IMR-90 (cell line): ENCODE measurements at regions not wholly inside any gene's neighbourhood (a gene's known extent, or its start where the extent isn't known, plus 50 kb on each side); places are given as distances from the start of the nearest gene placed in this dataset.

Experiments
- ATAC-seq: fragments of 200-7000 bp; cut with Tn5 transposase; 2 replicates; pipeline ENCODE4 v1.9.1; 2020; ENCODE audit warnings: low read depth, mild to moderate bottlenecking, moderate library complexity
- BruUV-seq: library from RNA; stranded (reverse); fragments of 400-500 nt; replicated peaks from 2 replicates; lab custom pipeline; 2021; lab: Mats Ljungman, UMichigan
- CTCF ChIA-PET: fragments of 300-600 bp; formaldehyde crosslinking; extraction: SDS; loops from one replicate; lab custom pipeline; 2021; ENCODE audit warnings: antibody characterized with exemption; lab: Yijun Ruan, JAX
- POLR2A ChIA-PET: fragments of 300-600 bp; sonication (Branson Sonifier 250); formaldehyde crosslinking; loops from one replicate; lab custom pipeline; 2022; ENCODE audit warnings: antibody characterized with exemption; ENCODE audit not compliant: unreplicated experiment; lab: Charles Lee
- DNase-seq: peaks from one replicate; pipeline ENCODE4 v3.0.0; 2013
- H2AFZ ChIP-seq: replicated peaks from 2 replicates; pipeline ENCODE3; 2013; ENCODE audit warnings: low read length, mild to moderate bottlenecking; ENCODE audit not compliant: poor library complexity
- H2AK5ac ChIP-seq: 2 replicates; pipeline ENCODE4 v1.6.1; 2013; ENCODE audit warnings: low read depth, low read length, inconsistent platforms
- H2AK9ac ChIP-seq: replicated peaks from 2 replicates; pipeline ENCODE3; 2013; ENCODE audit warnings: mild to moderate bottlenecking, low read depth, low read length, moderate library complexity; ENCODE audit not compliant: poor library complexity
- H2BK120ac ChIP-seq: 2 replicates; pipeline ENCODE4 v1.6.1; 2013; ENCODE audit warnings: low read depth, low read length, inconsistent platforms
- H2BK15ac ChIP-seq: 3 replicates; pipeline ENCODE4 v1.6.1; 2013; ENCODE audit warnings: low read depth, low read length, inconsistent platforms
- H2BK20ac ChIP-seq: 2 replicates; pipeline ENCODE4 v1.6.1; 2013; ENCODE audit warnings: low read depth, mild to moderate bottlenecking, inconsistent platforms, low read length, moderate library complexity
- H2BK5ac ChIP-seq: 2 replicates; pipeline ENCODE4 v1.6.1; 2013; ENCODE audit warnings: mild to moderate bottlenecking, low read depth, low read length, inconsistent platforms; ENCODE audit not compliant: poor library complexity, severe bottlenecking
- H3K14ac ChIP-seq: replicated peaks from 2 replicates; pipeline ENCODE4 v1.6.1; 2013; ENCODE audit warnings: low read depth, low read length, inconsistent platforms
- H3K18ac ChIP-seq: 2 replicates; pipeline ENCODE4 v1.6.1; 2013; ENCODE audit warnings: low read depth, low read length, control low read depth
- H3K23ac ChIP-seq: 2 replicates; pipeline ENCODE4 v1.6.1; 2013; ENCODE audit warnings: low read depth, low read length, inconsistent platforms
- H3K27ac ChIP-seq: 2 replicates; pipeline ENCODE4 v1.5.1; 2013; ENCODE audit warnings: mild to moderate bottlenecking, control low read depth, low read length; ENCODE audit not compliant: insufficient read depth
- H3K27me3 ChIP-seq: 2 replicates; pipeline ENCODE4 v1.6.1; 2013; ENCODE audit warnings: low read length; ENCODE audit not compliant: control insufficient read depth, insufficient read depth
- H3K36me3 ChIP-seq: 2 replicates; pipeline ENCODE4 v1.6.1; 2013; ENCODE audit warnings: low read length, mixed read lengths; ENCODE audit not compliant: control insufficient read depth, insufficient read depth
- H3K4ac ChIP-seq: 2 replicates; pipeline ENCODE4 v1.6.1; 2013; ENCODE audit warnings: low read depth, low read length, inconsistent platforms
- H3K4me1 ChIP-seq: 2 replicates; pipeline ENCODE4 v1.6.1; 2013; ENCODE audit warnings: low read length, mixed read lengths; ENCODE audit not compliant: control insufficient read depth, insufficient read depth
- H3K4me2 ChIP-seq: 2 replicates; pipeline ENCODE4 v1.6.1; 2013; ENCODE audit warnings: low read depth, mild to moderate bottlenecking, control low read depth, low read length, moderate library complexity
- H3K4me3 ChIP-seq: 2 replicates; pipeline ENCODE4 v1.5.1; 2013; ENCODE audit warnings: low read depth, mild to moderate bottlenecking, control low read depth, low read length, moderate library complexity; ENCODE audit not compliant: insufficient read depth
- H3K56ac ChIP-seq: 2 replicates; pipeline ENCODE4 v1.6.1; 2013; ENCODE audit warnings: low read length, inconsistent platforms; ENCODE audit not compliant: insufficient read depth; ENCODE audit errors: extremely low read depth
- H3K79me1 ChIP-seq, 2 experiments: 2 replicates each; pipeline ENCODE4 v1.6.1; 2013; ENCODE audit warnings: low read length in 2 of 2, inconsistent platforms in 1 of 2, low read depth in 1 of 2
- H3K9ac ChIP-seq: 2 replicates; pipeline ENCODE4 v1.6.1; 2013; ENCODE audit warnings: low read depth, low read length, control low read depth
- H3K9me1 ChIP-seq: 2 replicates; pipeline ENCODE4 v1.6.1; 2013; ENCODE audit warnings: low read length, inconsistent platforms; ENCODE audit not compliant: insufficient read depth
- H3K9me3 ChIP-seq: 2 replicates; pipeline ENCODE4 v1.6.1; 2013; ENCODE audit warnings: low read length; ENCODE audit not compliant: control insufficient read depth, insufficient read depth
- H4K20me1 ChIP-seq: 2 replicates; pipeline ENCODE4 v1.6.1; 2013; ENCODE audit warnings: low read length, inconsistent platforms; ENCODE audit not compliant: insufficient read depth
- H4K5ac ChIP-seq: 2 replicates; pipeline ENCODE4 v1.6.1; 2013; ENCODE audit warnings: mild to moderate bottlenecking, low read depth, low read length, control low read depth
- H4K8ac ChIP-seq, 2 experiments: 2 replicates each; pipeline ENCODE4 v1.6.1; 2013; ENCODE audit warnings: low read depth in 2 of 2, low read length in 2 of 2, control low read depth in 1 of 2, inconsistent platforms in 1 of 2
- H4K91ac ChIP-seq: 2 replicates; pipeline ENCODE4 v1.6.1; 2013; ENCODE audit warnings: low read depth, low read length, inconsistent platforms; ENCODE audit not compliant: insufficient read depth
- BHLHE40 ChIP-seq: fragments of 150-350 bp; IDR thresholded peaks from 2 replicates; pipeline ENCODE4 v1.6.1; 2016; ENCODE audit warnings: mild to moderate bottlenecking, low read depth, low read length
- CEBPB ChIP-seq: IDR thresholded peaks from 2 replicates; pipeline ENCODE4 v1.6.1; 2012; ENCODE audit warnings: low read depth, low read length, improper control_type of control experiment
- CHD1 ChIP-seq: IDR thresholded peaks from 2 replicates; pipeline ENCODE4 v1.6.1; 2012; ENCODE audit warnings: low read depth, low read length, improper control_type of control experiment
- FOS ChIP-seq: fragments of 150-350 bp; IDR thresholded peaks from 2 replicates; pipeline ENCODE4 v1.6.1; 2016; ENCODE audit warnings: low read depth, low read length
- MAFK ChIP-seq: IDR thresholded peaks from 2 replicates; pipeline ENCODE4 v1.6.1; 2012; ENCODE audit warnings: low read depth, low read length, improper control_type of control experiment
- MAZ ChIP-seq: IDR thresholded peaks from 2 replicates; pipeline ENCODE4 v1.6.1; 2012; ENCODE audit warnings: low read depth, mild to moderate bottlenecking, low read length, improper control_type of control experiment, moderate library complexity, borderline replicate concordance
- MXI1 ChIP-seq: IDR thresholded peaks from 2 replicates; pipeline ENCODE4 v1.6.1; 2012; ENCODE audit warnings: low read depth, mild to moderate bottlenecking, low read length, moderate library complexity, borderline replicate concordance
- NFE2L2 ChIP-seq: fragments of 150-350 bp; IDR thresholded peaks from 2 replicates; pipeline ENCODE4 v1.6.1; 2016; ENCODE audit warnings: low read depth, mild to moderate bottlenecking, low read length
- POLR2A ChIP-seq: IDR thresholded peaks from 2 replicates; pipeline ENCODE4 v1.6.1; 2012; ENCODE audit warnings: mild to moderate bottlenecking, low read depth, low read length
- RAD21 ChIP-seq: IDR thresholded peaks from 2 replicates; pipeline ENCODE4 v1.6.1; 2012; ENCODE audit warnings: low read length, improper control_type of control experiment
- RCOR1 ChIP-seq: IDR thresholded peaks from 2 replicates; pipeline ENCODE4 v1.6.1; 2012; ENCODE audit warnings: mild to moderate bottlenecking, low read length, improper control_type of control experiment; ENCODE audit not compliant: insufficient replicate concordance
- RFX5 ChIP-seq: IDR thresholded peaks from 2 replicates; pipeline ENCODE4 v1.8.0; 2012; ENCODE audit warnings: low read depth, mild to moderate bottlenecking, low read length, moderate library complexity
- SMC3 ChIP-seq: fragments of 150-350 bp; IDR thresholded peaks from 2 replicates; pipeline ENCODE4 v1.6.1; 2016; ENCODE audit warnings: low read depth, mild to moderate bottlenecking, antibody characterized with exemption, low read length, moderate library complexity
- USF2 ChIP-seq: fragments of 150-350 bp; IDR thresholded peaks from 2 replicates; pipeline ENCODE4 v1.6.1; 2017; ENCODE audit warnings: mild to moderate bottlenecking, antibody characterized with exemption, low read length, low read depth
- whole genome bisulfite sequencing, 2 experiments: methylation state at CpG; one replicate each; pipeline versions ENCODE4 v1.1.5 to v1.1.7; 2013; ENCODE audit warnings: missing lambda C conversion rate in 2 of 2; ENCODE audit not compliant: insufficient read length in 1 of 2; ENCODE audit errors: extremely low coverage in 2 of 2; 5-methylcytosine and 5-hydroxymethylcytosine counted together
- dilution Hi-C: fragments of 300-500 bp; cut with HindIII; formaldehyde crosslinking; loops from one replicate; pipeline ENCODE4 v1.14.3; 2018; ENCODE audit warnings: low sequenced_read_pairs; ENCODE audit not compliant: unreplicated experiment
- in situ Hi-C: fragments of 300-500 bp; cut with MboI; formaldehyde crosslinking; loops from 3 replicates; pipeline ENCODE4 v1.14.3; 2019; ENCODE audit warnings: low sequenced_read_pairs, inconsistent platforms, mixed read lengths
- intact Hi-C: fragments of 100-400 bp; cut with micrococcal nuclease; formaldehyde crosslinking; loops from 2 replicates; pipeline ENCODE4 v1.10.0; 2022
- TF ChIP-seq, protein P1 (sequence below): fragments of 150-350 bp; IDR thresholded peaks from 2 replicates; pipeline ENCODE4 v1.6.1; 2016; ENCODE audit warnings: low read depth, mild to moderate bottlenecking, low read length, moderate library complexity, borderline replicate concordance
- TF ChIP-seq, protein P2 (sequence below): conservative IDR thresholded peaks from 2 replicates; pipeline ENCODE4 v1.5.1; 2012; ENCODE audit warnings: mild to moderate bottlenecking, low read depth, low read length, improper control_type of control experiment

DNA sequence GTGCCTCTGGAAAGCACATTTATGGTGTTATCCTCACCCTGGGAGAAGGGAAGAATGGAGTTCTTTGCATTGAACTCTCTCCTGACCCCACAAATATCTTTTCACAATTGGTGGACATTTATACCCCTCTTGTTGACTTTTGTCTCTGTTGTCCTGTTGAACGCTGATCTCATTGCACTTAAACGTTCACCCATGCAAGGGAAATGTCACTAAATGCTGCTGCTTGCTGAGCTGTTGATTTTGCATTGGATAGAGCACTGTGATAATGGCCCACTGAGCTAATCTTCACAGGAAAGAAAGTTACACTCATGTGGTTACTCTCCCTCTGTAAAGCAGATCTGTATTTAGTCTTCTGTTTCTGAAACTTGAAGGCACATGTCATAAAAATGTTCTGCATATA, 133.4 kb downstream of the FZD1 start:
- in situ Hi-C loops: no loop called here

More for the DNA sequence above, 133.4 kb downstream of the FZD1 start:
- 75% methylated on average over 2 of the region's 2 CpGs; no CpG with 5 or more reads in 1 of the 2 experiments for WGBS, 2 experiments
- H3K9me3 ChIP-seq: no peaks in the 10 kb centered on the region
- no peaks in the 10 kb centered on the region for H3K36me3 ChIP-seq
- H3K4me1 ChIP-seq: no peaks in the 10 kb centered on the region
- intact Hi-C loops: no loop called here
- no peak for DNase-seq
- no peak overlapping the region for H3K9ac ChIP-seq
- H2BK20ac ChIP-seq: no peak overlapping the region
- no peak overlapping the region for H3K23ac ChIP-seq
- dilution Hi-C loops: no loop called here
- no peak overlapping the region for H4K91ac ChIP-seq
- H3K14ac ChIP-seq: no peak overlapping the region
- no peak overlapping the region for H2BK15ac ChIP-seq
- no TSS peak for BruUV-seq
- TF ChIP-seq USF2: no peak
- TF ChIP-seq MXI1: no peak
- no peak for TF ChIP-seq NFE2L2
- TF ChIP-seq RFX5: no peak
- no peak for TF ChIP-seq RAD21
- TF ChIP-seq, protein P1, sequence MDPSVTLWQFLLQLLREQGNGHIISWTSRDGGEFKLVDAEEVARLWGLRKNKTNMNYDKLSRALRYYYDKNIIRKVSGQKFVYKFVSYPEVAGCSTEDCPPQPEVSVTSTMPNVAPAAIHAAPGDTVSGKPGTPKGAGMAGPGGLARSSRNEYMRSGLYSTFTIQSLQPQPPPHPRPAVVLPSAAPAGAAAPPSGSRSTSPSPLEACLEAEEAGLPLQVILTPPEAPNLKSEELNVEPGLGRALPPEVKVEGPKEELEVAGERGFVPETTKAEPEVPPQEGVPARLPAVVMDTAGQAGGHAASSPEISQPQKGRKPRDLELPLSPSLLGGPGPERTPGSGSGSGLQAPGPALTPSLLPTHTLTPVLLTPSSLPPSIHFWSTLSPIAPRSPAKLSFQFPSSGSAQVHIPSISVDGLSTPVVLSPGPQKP: no peak
- TF ChIP-seq MAFK: no peak
- TF ChIP-seq SMC3: no peak
- TF ChIP-seq BHLHE40: no peak
- TF ChIP-seq CHD1: no peak
- TF ChIP-seq CEBPB: no peak
- TF ChIP-seq MAZ: no peak
- no peak for TF ChIP-seq POLR2A
- TF ChIP-seq FOS: no peak
- TF ChIP-seq, protein P2, sequence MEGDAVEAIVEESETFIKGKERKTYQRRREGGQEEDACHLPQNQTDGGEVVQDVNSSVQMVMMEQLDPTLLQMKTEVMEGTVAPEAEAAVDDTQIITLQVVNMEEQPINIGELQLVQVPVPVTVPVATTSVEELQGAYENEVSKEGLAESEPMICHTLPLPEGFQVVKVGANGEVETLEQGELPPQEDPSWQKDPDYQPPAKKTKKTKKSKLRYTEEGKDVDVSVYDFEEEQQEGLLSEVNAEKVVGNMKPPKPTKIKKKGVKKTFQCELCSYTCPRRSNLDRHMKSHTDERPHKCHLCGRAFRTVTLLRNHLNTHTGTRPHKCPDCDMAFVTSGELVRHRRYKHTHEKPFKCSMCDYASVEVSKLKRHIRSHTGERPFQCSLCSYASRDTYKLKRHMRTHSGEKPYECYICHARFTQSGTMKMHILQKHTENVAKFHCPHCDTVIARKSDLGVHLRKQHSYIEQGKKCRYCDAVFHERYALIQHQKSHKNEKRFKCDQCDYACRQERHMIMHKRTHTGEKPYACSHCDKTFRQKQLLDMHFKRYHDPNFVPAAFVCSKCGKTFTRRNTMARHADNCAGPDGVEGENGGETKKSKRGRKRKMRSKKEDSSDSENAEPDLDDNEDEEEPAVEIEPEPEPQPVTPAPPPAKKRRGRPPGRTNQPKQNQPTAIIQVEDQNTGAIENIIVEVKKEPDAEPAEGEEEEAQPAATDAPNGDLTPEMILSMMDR: no peak
- no peak for TF ChIP-seq RCOR1
- no peak overlapping the region for H3K27ac ChIP-seq
- no peak overlapping the region for H4K5ac ChIP-seq
- no peak overlapping the region for H2AK9ac ChIP-seq
- H3K4ac ChIP-seq: no peak overlapping the region
- H3K4me3 ChIP-seq: no peak overlapping the region
- no peak overlapping the region for H3K56ac ChIP-seq
- ChIA-PET POLR2A (no interaction called here), CTCF (no interaction called here)
- H2BK5ac ChIP-seq: no peak overlapping the region
- no peak for ATAC-seq
- no peak overlapping the region for H2AK5ac ChIP-seq
- no peaks in the 10 kb centered on the region for H3K79me1 ChIP-seq
- H3K18ac ChIP-seq: no peak overlapping the region
- H3K4me2 ChIP-seq: no peak overlapping the region
- H2BK120ac ChIP-seq: no peak overlapping the region
- no peak overlapping the region for H2AFZ ChIP-seq
- H4K8ac ChIP-seq: no peak overlapping the region
- H3K27me3 ChIP-seq: no peaks in the 10 kb centered on the region
- H4K20me1 ChIP-seq: no peaks in the 10 kb centered on the region
- no peaks in the 10 kb centered on the region for H3K9me1 ChIP-seq
